ENCODE measurements at regions not wholly inside any gene's neighbourhood (a gene's known extent, or its start where the extent isn't known, plus 50 kb on each side); places are given as distances from the start of the nearest gene placed in this dataset.

DNA sequence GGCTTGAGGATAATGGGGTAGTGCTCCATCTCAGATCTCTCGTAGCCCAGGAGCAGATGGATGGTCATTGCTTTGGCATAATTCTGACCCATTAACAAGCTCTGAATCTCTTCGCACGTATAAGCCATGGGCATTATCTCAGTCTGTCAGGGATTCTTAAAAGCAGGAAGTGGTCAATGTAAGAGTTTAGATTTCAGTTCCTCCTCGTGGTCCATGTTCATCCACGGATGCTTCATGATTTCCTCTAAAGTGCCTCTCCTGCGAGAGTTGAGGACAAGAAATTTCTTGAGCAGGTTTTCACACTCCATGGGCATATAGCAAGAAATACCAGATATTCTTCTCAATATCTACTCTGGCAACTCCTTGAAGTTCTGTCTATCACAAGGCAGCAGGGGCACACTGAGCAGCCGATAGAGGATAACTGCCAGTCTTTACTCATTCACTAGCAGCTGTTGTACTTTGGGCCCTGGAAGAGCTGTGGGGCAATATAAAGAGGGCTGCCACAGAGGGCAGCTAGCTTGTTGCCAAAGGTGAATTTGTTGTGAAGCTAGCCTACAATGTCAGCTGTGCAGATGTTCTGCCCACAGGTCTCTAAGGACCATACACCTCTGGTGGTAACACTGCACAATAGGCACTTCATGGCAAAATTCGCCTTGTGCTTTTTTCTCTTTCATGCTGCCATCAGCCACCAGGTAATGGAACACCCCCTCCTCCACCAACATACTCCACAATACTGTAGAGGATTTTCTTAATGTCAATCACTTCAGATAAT, 52.0 kb upstream of the WDR17 start:
- TF ChIP-seq EZH2phosphoT487 (IDR thresholded peaks at IDR 0.05; ENCODE audit: insufficient read depth, low read depth) (no peak), EZH2 (IDR thresholded peaks at IDR 0.05; ENCODE audit: insufficient read depth, poor library complexity, severe bottlenecking) (no peak)

Data from GM23248 (cell line).